Activated naive CD8-positive, alpha-beta T cell treated with anti-CD3 and anti-CD28 coated beads, Interleukin-2, amount 50 U/mL, for 24 hours (primary cell): ENCODE measurements at regions not wholly inside any gene's neighbourhood (a gene's known extent, or its start where the extent isn't known, plus 50 kb on each side); places are given as distances from the start of the nearest gene placed in this dataset.

Experiments used
- ATAC-seq: fragments of 150-1000 bp; cut with Tn5 transposase; one replicate; pipeline ENCODE4 v1.10.0; 2021
- DNase-seq: peaks from one replicate; pipeline ENCODE4 v3.0.0; 2021
- H3K27ac Mint-ChIP-seq: one replicate; pipeline ENCODE4 v1.8.0; 2021; ENCODE audit warnings: mild to moderate bottlenecking, mixed read lengths
- H3K27me3 Mint-ChIP-seq: one replicate; pipeline ENCODE4 v1.8.0; 2021; ENCODE audit warnings: mixed read lengths
- H3K36me3 Mint-ChIP-seq: one replicate; pipeline ENCODE4 v1.8.0; 2021; ENCODE audit warnings: low read depth, mixed read lengths
- H3K4me1 Mint-ChIP-seq: one replicate; pipeline ENCODE4 v1.8.0; 2021; ENCODE audit warnings: mixed read lengths
- H3K4me3 Mint-ChIP-seq: one replicate; pipeline ENCODE4 v1.8.0; 2021; ENCODE audit warnings: mild to moderate bottlenecking, moderate library complexity, mixed read lengths
- H3K9me3 Mint-ChIP-seq: one replicate; pipeline ENCODE4 v1.8.0; 2021; ENCODE audit warnings: mixed read lengths

GRCh38 chr6:120031837-120032236, 682.3 kb upstream of the MAN1A1 start:
- no peaks in the 10 kb centered on the region for H3K36me3 Mint-ChIP-seq
- ATAC-seq (no peak), DNase-seq (no peak)
- H3K9me3 Mint-ChIP-seq: no peaks in the 10 kb centered on the region
- H3K4me3 Mint-ChIP-seq: no peak overlapping the region
- no peak overlapping the region for H3K27ac Mint-ChIP-seq
- no peaks in the 10 kb centered on the region for H3K27me3 Mint-ChIP-seq
- H3K4me1 Mint-ChIP-seq: no peaks in the 10 kb centered on the region

- no peak for ATAC-seq
- no peak for DNase-seq
- no peak overlapping the region for H3K27ac Mint-ChIP-seq
- no peak overlapping the region for H3K4me3 Mint-ChIP-seq
- no peaks in the 10 kb centered on the region for H3K36me3 Mint-ChIP-seq
- no peaks in the 10 kb centered on the region for H3K27me3 Mint-ChIP-seq
- no peaks in the 10 kb centered on the region for H3K4me1 Mint-ChIP-seq
- no peaks in the 10 kb centered on the region for H3K9me3 Mint-ChIP-seq
These were observed 677.2 kb upstream of the MAN1A1 start for GRCh38 chr6:120026791-120027190.

- peaks cover 11% of the 10 kb centered on the region for H3K9me3 Mint-ChIP-seq
- no peak overlapping the region for H3K4me3 Mint-ChIP-seq
- H3K27ac Mint-ChIP-seq: no peak overlapping the region
- no peak for DNase-seq
- no peaks in the 10 kb centered on the region for H3K4me1 Mint-ChIP-seq
- H3K27me3 Mint-ChIP-seq: peaks cover 2% of the 10 kb centered on the region
- no peaks in the 10 kb centered on the region for H3K36me3 Mint-ChIP-seq
- ATAC-seq: no peak
These were observed 660.5 kb upstream of the MAN1A1 start for GRCh38 chr6:120010075-120010474.

GRCh38 chr6:120005292-120005976, 655.9 kb upstream of the MAN1A1 start:
- no peaks in the 10 kb centered on the region for H3K27me3 Mint-ChIP-seq
- no peaks in the 10 kb centered on the region for H3K36me3 Mint-ChIP-seq
- DNase-seq (no peak), ATAC-seq (no peak)
- H3K4me1 Mint-ChIP-seq: no peaks in the 10 kb centered on the region
- H3K9me3 Mint-ChIP-seq: peaks cover 4% of the 10 kb centered on the region
- H3K4me3 Mint-ChIP-seq: no peak overlapping the region
- no peak overlapping the region for H3K27ac Mint-ChIP-seq

GRCh38 chr6:119986934-119987549, 637.5 kb upstream of the MAN1A1 start:
- Mint-ChIP-seq H3K9me3 (no peaks in the 10 kb centered on the region), H3K27ac (no peak overlapping the region)

GRCh38 chr6:119985952-119986736, 636.6 kb upstream of the MAN1A1 start:
- H3K9me3 Mint-ChIP-seq: no peaks in the 10 kb centered on the region
- ATAC-seq: no peak

More at GRCh38 chr6:119986934-119987549, 637.5 kb upstream of the MAN1A1 start:
- Mint-ChIP-seq H3K27me3 (no peaks in the 10 kb centered on the region), H3K4me3 (no peak overlapping the region), H3K4me1 (no peaks in the 10 kb centered on the region), H3K36me3 (no peaks in the 10 kb centered on the region)
- ATAC-seq (peak; percentile 15), DNase-seq (no peak)

GRCh38 chr6:119980802-119981201, 631.2 kb upstream of the MAN1A1 start:
- ATAC-seq: no peak
- Mint-ChIP-seq H3K4me1 (no peaks in the 10 kb centered on the region), H3K27me3 (no peaks in the 10 kb centered on the region), H3K36me3 (no peaks in the 10 kb centered on the region), H3K4me3 (no peak overlapping the region), H3K27ac (no peak overlapping the region), H3K9me3 (no peaks in the 10 kb centered on the region)
- DNase-seq: no peak

More at GRCh38 chr6:119985952-119986736, 636.6 kb upstream of the MAN1A1 start:
- Mint-ChIP-seq H3K36me3 (no peaks in the 10 kb centered on the region), H3K4me3 (no peak overlapping the region), H3K4me1 (no peaks in the 10 kb centered on the region), H3K27ac (no peak overlapping the region), H3K27me3 (no peaks in the 10 kb centered on the region)
- DNase-seq: no peak

GRCh38 chr6:119979862-119980261, 630.3 kb upstream of the MAN1A1 start:
- Mint-ChIP-seq H3K27me3 (no peaks in the 10 kb centered on the region), H3K27ac (no peak overlapping the region), H3K9me3 (no peaks in the 10 kb centered on the region), H3K36me3 (no peaks in the 10 kb centered on the region), H3K4me1 (no peaks in the 10 kb centered on the region), H3K4me3 (no peak overlapping the region)
- no peak for ATAC-seq
- DNase-seq: no peak

GRCh38 chr6:119978274-119978889, 628.8 kb upstream of the MAN1A1 start:
- H3K4me3 Mint-ChIP-seq: no peak overlapping the region
- DNase-seq (no peak), ATAC-seq (no peak)
- H3K36me3 Mint-ChIP-seq: no peaks in the 10 kb centered on the region
- H3K27ac Mint-ChIP-seq: no peak overlapping the region
- no peaks in the 10 kb centered on the region for H3K27me3 Mint-ChIP-seq
- no peaks in the 10 kb centered on the region for H3K4me1 Mint-ChIP-seq
- no peaks in the 10 kb centered on the region for H3K9me3 Mint-ChIP-seq

- H3K4me1 Mint-ChIP-seq: no peaks in the 10 kb centered on the region
- ATAC-seq: no peak
- no peak for DNase-seq
- H3K27me3 Mint-ChIP-seq: no peaks in the 10 kb centered on the region
- no peaks in the 10 kb centered on the region for H3K9me3 Mint-ChIP-seq
- H3K36me3 Mint-ChIP-seq: no peaks in the 10 kb centered on the region
- H3K27ac Mint-ChIP-seq: no peak overlapping the region
- no peak overlapping the region for H3K4me3 Mint-ChIP-seq
These were observed 625.0 kb upstream of the MAN1A1 start for GRCh38 chr6:119974430-119975159.

- no peaks in the 10 kb centered on the region for H3K27me3 Mint-ChIP-seq
- no peak overlapping the region for H3K4me3 Mint-ChIP-seq
- no peaks in the 10 kb centered on the region for H3K9me3 Mint-ChIP-seq
- H3K36me3 Mint-ChIP-seq: no peaks in the 10 kb centered on the region
- H3K27ac Mint-ChIP-seq: no peak overlapping the region
- ATAC-seq: no peak
- DNase-seq: peak; percentile 21
- H3K4me1 Mint-ChIP-seq: no peaks in the 10 kb centered on the region
These were observed 616.9 kb upstream of the MAN1A1 start for GRCh38 chr6:119966484-119966883.

- no peaks in the 10 kb centered on the region for H3K9me3 Mint-ChIP-seq
- H3K36me3 Mint-ChIP-seq: no peaks in the 10 kb centered on the region
These were observed 616.3 kb upstream of the MAN1A1 start for GRCh38 chr6:119965900-119966299.

GRCh38 chr6:119965008-119965407, 615.4 kb upstream of the MAN1A1 start:
- Mint-ChIP-seq H3K27me3 (no peaks in the 10 kb centered on the region), H3K36me3 (no peaks in the 10 kb centered on the region), H3K27ac (no peak overlapping the region), H3K9me3 (no peaks in the 10 kb centered on the region), H3K4me1 (no peaks in the 10 kb centered on the region), H3K4me3 (no peak overlapping the region)
- ATAC-seq: no peak
- no peak for DNase-seq

More at GRCh38 chr6:119965900-119966299, 616.3 kb upstream of the MAN1A1 start:
- DNase-seq (no peak), ATAC-seq (no peak)
- Mint-ChIP-seq H3K27ac (no peak overlapping the region), H3K4me1 (no peaks in the 10 kb centered on the region), H3K4me3 (no peak overlapping the region), H3K27me3 (no peaks in the 10 kb centered on the region)

GRCh38 chr6:119962505-119962904, 612.9 kb upstream of the MAN1A1 start:
- Mint-ChIP-seq H3K4me1 (no peaks in the 10 kb centered on the region), H3K36me3 (no peaks in the 10 kb centered on the region), H3K4me3 (no peak overlapping the region), H3K27ac (no peak overlapping the region), H3K9me3 (no peaks in the 10 kb centered on the region), H3K27me3 (no peaks in the 10 kb centered on the region)
- DNase-seq (no peak), ATAC-seq (no peak)
